HG03354 (cell line): ENCODE measurements at regions not wholly inside any gene's neighbourhood (a gene's known extent, or its start where the extent isn't known, plus 50 kb on each side); places are given as distances from the start of the nearest gene placed in this dataset.
"Not testable (repeated sequence)": the region's sequence is repeated elsewhere in the genome, so short reads cannot be mapped to it uniquely, and the experiment has no call there.

ENCODE experiments used
- ATAC-seq: cut with Tn5 transposase; IDR thresholded peaks from one replicate; pipeline ENCODE4 v1.9.1; 2021; ENCODE audit warnings: mild to moderate bottlenecking; ENCODE audit not compliant: unreplicated experiment, poor library complexity, severe bottlenecking

DNA sequence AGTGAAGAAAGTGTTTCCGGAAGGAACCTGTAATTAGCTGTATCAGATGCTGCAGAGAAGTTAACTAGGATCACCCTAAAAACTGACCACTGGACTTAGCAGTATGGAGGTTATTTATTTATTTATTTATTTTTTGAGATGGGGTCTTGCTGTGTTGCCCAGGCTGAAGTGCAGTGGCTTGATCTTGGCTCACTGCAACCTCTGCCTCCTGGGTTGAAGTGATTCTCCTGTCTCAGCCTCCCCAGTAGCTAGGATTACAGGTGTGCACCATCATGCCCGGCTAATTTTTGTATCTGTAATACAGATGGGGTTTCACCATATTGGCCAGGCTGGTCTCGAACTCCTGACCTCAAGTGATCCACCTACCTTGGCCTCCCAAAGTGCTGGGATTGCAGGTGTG is 156.6 kb upstream of the TBL1XR1 start:
- not testable (repeated sequence) for ATAC-seq

DNA sequence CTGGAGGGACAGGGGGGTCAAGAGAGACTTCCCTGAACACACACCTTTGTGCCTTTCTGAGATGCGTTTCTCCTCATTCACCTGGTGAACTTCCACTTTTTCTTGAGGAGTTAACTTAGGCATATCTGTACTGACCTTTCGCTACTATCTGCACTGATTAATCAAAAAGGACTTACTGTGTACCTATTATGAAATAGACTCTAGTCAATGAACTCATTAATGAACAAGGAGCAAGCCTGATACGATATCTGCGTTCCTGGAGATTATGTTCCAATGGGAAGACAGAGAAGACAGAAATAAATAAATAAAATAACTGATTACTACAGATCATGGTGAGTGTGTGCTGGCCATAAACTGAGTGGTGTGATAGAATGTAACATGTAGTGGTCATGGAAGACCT is 157.2 kb upstream of the TBL1XR1 start:
- no peak for ATAC-seq

DNA sequence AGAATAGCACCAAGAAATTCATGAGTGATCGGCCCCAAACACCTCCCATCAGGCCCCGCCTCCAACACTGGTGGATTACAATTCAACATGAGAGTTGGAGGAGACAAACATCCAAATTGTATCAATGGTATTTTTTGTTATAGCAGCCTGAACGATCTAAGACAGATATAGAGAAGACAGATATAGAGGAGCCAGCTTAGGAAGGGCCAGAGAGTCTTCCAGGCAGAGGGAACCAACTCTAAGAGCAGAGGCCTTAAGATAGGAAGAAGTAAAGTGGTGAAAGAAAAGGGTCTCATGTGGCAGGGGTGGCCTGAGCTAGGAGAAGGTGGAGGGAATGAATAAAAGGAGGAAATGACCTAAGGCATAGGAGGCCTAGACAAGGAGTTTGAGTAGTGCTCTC is 158.8 kb upstream of the TBL1XR1 start:
- no peak for ATAC-seq

DNA sequence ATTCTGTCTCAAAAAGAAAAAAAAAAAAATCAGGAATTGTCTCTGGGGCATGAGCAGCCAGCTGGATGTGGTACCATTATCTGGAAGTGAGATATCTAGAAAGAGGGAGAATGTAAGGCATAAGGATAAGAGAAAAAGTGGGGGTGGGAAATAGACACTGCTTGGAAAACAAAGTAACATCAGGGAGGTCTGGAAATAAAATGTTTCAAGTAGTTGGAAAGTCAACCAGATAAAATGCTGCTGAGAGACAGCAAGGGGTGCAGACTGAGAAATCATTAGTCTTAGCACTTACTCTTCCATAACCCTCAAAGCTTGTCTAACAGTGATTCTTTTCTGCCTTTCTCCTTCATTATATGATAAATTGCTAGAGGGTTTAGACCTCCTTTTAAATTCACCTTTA is 159.7 kb upstream of the TBL1XR1 start:
- no peak for ATAC-seq

DNA sequence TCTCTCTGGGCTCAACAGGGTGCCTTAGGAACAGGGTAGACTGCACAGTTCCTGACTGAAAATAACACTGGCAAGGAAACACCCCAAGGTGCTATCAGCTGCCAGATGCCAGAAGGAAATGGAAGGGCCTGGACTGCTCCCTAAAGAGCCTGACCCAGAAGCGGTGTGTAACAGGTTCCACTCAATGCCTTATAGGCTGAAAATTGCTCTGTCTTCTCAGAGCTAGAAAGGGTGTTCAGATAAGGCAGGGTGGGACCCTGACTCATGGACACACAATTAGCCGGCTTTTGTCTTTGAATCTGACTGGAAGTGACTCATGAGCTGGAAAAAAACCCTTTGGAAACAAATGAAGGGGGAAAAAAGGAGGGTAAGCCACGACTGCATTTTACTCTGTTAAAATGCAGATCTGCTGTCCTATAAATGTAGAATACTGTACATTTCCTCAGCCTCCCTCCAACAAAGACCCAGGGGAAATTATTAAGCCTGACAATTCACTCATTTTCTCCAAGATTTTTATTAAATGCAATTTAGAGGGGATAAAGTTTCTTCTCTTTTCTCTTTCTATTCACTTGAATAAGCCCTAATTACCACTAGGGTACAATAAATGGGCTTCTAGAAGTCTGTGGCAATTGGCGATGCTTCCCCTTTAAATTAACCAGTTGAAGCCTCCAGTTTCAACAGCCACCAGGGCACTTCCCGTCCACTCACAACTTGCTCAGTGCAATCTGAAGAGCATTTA is 160.2 kb upstream of the TBL1XR1 start:
- peak; percentile 32 for ATAC-seq

DNA sequence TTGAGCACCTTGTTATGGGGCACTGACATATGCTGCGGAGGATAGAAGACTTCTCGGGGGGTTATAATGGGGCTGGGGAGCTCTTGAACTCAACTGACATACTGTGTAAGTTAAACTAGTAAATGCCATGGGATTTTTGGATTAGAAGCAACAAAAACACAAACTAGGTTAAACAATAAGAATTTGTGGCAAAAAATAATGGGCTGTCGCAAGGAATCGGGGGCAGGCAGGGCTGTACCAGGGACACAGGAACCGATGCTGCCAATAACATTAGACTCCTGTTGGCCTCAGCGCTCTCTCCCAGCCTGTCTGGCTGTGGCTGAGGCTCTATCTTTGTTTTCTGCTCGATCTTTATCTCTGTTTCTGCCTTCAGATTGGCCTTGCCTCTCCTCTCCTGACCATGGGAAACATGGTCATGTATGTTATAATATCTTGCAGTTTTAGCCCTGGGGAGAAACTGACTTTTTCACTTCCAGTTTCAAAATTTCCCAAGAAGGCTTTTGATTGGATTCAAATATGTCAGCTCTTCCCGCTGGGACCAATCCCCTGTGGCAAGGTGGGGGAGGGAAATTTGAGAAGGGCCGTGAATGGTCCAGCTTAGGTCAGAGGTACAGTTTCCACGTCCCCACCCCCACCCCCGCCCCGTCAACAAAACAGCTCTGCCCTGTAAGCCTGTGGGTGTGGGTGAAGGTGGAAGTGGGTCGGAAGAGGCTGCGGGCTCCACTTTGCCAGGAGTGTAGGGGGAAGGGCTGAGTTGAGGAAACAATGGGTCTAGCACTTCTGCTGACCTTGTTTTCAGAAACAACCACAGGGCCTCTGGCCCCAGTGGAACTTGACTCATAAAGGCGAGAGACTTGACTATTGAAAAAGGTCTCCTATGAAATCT is 161.1 kb upstream of the TBL1XR1 start:
- ATAC-seq = peak; percentile 49

DNA sequence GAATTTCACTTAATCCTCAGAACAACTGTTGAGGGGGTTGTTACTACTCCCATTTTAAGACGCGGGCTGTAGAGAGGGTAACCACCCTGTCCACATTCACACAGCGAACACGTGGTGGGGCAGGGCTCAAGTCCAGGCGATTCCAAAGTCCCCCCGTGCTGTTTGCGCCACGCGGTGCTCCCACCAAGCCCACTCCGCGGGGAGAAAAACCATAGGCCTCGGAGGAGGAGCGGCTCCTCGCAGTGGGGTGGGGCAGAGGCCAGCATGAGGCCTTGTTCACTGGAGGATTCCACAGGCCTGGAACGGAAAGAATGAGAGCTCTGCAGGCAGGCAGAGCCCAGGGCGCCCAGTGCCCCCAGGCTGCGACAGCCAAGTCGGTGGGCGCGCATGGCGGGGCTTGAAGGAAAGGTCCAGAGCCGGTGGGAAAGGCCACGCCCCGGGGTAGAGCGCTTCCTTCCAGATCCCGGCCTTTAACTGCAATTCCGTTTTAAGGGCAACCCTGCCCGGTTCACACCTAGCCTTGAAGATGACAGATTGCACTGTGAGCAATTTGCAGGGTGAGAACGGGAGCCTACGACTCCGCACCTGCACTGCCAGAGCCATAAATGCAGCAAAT is 161.8 kb upstream of the TBL1XR1 start:
- peak; percentile 22 for ATAC-seq

DNA sequence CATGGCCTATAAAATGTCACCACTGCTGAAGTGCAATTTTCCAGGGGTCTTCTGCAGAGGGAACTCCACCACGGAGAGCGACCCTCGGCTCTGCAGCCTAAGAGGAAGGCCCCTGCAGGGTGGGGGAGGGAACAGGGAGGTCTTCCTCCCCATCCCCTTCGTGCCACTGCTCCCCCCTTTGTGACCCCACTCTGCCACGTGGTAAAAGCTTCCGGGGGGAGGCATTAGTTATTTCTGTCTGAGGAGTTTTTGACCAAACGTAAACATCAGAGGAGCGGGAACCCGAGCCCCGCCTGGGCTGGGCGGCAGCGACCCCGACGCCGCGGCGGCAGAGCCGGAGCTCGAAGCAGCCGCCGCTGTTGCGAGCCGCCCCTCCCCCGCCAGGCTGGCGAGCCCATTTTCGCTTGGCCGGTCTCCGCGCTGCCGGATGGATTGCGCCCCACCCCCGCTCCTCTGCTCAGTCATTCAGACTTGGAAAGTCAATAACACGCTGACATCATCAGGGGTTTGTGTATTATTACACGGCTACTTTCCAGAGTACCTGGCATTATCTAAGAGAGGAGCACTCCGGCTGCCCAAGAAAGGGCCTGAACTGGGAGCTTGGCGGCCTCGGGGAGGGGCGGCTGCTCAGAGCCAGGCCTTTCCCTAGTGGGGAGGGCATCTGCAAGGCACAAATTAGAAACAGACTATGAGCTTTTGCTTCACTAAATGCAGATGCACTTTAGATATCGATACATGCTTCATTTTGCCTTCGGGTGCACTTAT is 162.5 kb upstream of the TBL1XR1 start:
- peak; percentile 76 for ATAC-seq

DNA sequence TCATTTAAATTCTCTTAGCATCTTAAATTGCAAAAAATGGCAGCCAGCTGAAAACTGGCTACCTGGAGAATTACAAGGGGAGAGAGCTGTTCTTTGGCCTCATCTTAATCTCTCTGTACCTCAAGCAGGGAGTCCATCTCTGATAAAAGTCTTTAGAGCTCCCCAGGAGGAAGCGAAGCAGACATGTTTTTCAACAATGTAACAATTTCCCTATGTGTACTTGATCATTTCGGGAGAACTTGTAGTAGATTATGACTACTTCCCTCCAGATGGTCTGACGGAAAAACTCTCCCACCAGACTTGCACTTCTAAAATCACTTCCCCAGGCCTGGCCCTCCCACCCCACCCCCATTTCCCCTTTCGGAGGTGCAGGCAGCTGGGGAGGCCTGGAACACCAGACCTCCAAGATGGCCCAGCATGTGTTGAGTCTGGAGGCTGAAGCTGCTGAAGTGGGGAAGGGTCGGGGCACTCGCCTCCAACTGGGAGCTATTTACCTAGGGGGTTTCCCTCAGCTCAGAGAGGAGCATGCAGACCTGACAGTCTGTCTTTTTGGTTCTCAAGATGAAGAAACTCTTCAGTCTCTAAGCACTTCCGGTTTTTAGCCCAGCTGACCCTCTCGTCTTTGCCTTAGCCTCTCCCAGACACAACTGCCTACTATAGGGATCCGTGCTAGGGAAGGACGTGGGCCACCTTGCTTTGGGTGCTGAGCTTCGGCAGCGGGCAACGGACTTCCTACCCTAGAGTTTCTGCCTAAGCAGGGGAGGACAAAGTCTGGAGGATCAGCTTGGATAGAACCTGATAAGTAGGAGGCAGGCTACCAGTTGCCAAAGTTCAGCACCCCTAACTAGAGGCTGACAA is 164.0 kb upstream of the TBL1XR1 start:
- ATAC-seq = no peak

DNA sequence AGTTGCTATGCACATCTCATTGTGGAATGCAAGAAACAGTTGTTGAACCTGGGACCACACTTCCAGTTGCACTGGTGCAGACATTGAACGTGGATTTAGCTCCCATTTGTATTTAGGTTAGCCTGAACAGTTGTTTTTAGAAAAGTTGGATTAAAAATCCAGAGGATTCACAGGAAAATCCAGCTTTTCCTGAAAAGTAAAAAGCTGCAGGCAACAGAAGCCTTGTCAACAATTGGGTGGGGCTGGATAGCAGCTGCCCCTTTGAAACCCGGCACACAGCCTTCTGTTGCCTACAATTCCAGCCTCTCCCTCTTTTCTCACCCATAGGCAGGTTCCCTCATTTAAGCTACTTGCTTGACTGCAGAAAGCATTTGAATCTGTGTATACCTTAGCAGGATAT is 165.3 kb upstream of the TBL1XR1 start:
- no peak for ATAC-seq

DNA sequence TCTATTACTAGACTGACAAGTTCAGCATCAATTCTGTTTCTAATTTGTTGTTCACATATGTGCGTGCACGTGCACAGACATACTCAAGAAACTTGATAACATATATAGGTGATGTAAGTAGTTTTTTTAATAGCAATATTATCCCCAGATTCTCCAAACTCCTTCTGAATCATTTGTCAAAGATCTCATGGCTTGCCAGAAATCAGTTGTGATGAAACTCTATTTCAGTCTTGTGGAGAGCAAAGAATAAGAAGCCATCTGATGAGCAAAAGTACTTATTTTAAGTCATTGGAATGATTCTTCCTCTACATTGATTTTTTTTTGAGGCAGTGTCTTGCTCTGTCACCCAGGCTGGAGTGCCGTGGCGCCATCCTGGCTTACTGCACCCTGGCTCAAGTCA is 167.0 kb upstream of the TBL1XR1 start:
- ATAC-seq = no peak

DNA sequence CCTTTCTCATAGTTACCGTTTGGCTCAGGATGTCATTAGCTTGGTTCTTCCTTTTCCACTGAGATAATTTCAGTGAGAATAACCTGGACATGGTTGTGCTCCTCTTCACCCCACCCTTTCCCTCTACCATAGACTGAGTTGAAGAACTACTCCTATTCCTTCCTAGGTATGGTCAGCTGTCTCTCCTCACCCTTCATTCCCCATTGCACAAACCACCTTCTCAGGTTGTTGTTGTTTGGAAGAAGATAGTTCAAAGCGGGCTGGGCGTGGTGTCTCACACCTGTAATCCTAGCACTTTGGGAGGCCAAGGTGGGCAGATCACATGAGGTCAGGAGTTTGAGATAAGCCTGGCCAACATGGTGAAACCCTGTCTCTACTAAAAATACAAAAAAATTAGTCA is 168.0 kb upstream of the TBL1XR1 start:
- ATAC-seq = not testable (repeated sequence)

DNA sequence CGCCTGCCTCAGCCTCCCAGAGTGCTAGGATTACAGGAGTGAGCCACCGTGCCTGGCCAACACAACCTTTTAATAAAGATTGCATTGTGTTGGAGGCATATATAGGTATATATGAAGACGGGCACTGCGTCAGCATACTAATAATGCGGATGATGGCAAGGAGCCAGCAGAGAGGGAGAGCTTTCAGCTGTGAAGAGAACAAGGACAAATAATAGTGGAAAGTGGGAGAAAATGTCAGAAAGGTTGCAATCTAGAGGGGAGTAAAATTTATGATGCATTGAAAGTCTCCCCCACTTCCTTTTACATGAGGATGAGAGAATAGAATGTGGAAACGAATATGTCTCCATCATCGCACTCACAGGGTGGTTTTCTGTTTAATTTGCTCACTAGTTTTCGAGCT is 170.5 kb upstream of the TBL1XR1 start:
- no peak for ATAC-seq

DNA sequence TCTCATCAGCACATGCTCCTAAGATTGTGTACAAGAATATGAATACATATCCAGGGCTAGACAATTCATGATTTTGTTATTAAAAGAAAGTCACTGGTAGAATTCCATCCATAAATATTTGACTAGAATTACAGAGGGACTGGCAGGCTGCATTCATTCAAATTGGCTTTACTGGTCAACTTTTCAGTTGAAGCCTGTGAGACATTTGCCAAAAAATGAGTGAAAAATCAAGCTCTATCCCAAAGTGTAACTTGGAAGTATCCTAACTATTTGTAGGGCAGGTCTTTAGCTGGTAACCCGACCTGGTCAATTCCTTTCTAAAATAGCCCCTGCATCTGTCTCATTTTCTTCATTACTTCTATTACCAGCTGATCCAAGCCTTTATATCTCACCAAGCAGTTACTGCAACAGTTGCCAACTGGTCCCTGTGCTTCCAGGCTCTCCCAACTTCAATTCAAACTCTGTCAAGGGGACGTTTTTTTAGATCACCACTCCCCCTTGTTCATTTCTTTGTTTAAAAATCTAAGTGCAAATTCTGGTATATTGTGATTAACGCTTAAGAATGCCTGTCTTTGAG is 173.1 kb upstream of the TBL1XR1 start:
- ATAC-seq = no peak

DNA sequence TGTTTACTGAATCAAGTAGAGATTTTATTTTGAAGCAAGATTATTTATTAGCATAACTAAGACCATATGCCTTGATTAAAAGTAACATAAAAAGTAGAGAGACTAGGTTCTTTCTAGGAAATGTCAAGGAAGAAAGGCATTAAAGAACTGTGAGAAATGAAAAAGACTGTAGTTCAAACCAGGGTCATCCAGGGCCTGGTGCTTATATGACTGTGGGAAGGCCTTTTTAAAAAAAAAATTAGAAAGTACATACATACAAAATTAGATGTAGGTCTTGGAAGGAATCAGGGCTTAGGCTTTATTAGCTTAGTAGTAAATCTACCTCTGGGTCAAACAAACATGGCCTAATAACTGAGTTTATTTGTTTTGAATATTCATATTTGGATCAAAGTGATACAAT is 173.9 kb upstream of the TBL1XR1 start:
- ATAC-seq = no peak

DNA sequence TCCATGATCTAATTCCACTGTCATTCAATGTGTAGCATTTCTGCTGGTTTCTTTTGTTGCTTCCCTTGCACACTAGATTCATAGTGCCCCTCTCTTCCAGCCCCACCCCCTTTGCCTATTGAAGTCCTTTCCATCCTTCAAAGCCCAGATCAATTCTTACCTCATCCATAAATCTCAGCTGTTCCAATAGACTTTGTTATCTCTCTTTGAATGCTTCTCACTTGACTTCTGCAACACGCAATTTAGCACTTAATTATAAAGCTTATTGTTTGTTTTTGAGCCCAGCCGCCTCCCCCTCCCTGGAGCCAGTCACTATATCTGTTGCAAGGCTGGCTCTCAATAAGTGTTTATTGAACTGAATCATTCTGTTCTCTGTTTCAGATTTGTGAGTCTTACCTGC is 174.6 kb upstream of the TBL1XR1 start:
- no peak for ATAC-seq

DNA sequence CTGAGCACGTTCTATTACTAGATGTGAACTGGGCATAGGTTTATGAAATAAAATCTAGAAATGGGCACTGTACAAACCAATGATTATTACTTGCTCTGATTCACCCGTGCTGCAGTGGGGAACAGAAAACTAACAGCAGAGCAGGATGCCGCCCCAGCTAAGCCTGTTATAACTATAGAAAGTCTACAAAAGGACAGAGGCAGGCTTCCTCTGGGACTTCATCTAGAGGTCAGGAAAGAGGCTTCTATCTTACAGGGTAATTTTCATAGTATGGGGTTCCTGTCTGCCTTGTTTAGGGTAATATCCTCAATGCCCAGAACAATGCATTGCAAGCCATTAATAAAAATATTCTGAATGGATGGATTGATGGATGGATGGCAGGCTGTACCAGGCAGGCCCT is 177.0 kb upstream of the TBL1XR1 start:
- no peak for ATAC-seq

DNA sequence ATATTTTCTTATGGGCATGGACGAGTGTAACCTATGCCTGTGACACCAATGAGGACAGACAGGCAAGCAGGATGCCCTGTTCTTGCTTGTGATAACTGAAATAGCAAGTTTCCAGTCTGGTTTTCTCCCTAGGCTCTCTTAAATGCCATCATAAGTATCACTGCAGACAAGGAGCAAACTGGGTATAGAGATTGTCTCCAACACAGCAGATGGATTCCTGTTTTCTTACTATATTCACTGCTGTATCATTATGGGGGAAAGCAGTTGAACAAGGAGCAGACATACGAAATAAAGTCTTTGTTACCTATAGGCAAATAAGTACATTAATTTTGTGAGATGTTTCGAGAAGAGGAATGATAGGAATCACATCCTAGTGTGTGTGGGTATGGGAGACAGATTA is 178.0 kb upstream of the TBL1XR1 start:
- no peak for ATAC-seq

DNA sequence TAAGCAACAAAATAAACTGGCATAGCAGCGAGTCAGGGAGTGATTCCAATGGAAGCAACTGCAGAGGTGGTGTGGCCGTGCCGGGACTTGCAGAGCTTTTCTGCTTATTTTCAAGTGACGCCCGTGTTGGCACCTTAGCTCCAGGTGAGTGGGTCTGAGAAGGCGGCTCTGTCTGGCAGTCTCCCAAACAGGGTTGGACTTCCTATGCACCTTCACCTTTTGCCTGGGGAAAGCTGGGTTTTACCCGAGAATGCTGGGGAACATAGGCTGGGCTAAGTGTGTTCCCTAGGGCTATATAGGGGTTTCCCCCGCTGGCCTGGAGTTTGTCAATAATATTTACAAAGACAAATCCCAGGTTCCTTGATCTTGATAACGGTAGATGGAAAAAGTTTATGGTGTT is 179.9 kb upstream of the TBL1XR1 start:
- ATAC-seq = no peak
